Immature natural killer cell (primary cell): ENCODE measurements at regions not wholly inside any gene's neighbourhood (a gene's known extent, or its start where the extent isn't known, plus 50 kb on each side); places are given as distances from the start of the nearest gene placed in this dataset.

ENCODE experiments used
- DNase-seq, 3 donors: peaks; one replicate each; pipeline ENCODE4 v3.0.0; 2022; ENCODE audit warnings: mixed read lengths in 1 of 3
- H3K27ac Mint-ChIP-seq, 6 donors: one replicate each; pipeline ENCODE4 v1.8.0; 2020; ENCODE audit warnings: mixed read lengths in 6 of 6, mild to moderate bottlenecking in 5 of 6, inconsistent platforms in 4 of 6, moderate library complexity in 3 of 6
- H3K27me3 Mint-ChIP-seq, 3 donors: one replicate each; pipeline ENCODE4 v1.8.0; 2020 to 2021; ENCODE audit warnings: low read depth in 3 of 3, mild to moderate bottlenecking in 3 of 3, mixed read lengths in 3 of 3, moderate library complexity in 3 of 3, inconsistent platforms in 1 of 3
- H3K36me3 Mint-ChIP-seq, 3 donors: one replicate each; pipeline ENCODE4 v1.8.0; 2020; ENCODE audit warnings: mixed read lengths in 3 of 3, inconsistent platforms in 2 of 3, mild to moderate bottlenecking in 2 of 3
- H3K4me1 Mint-ChIP-seq, 2 donors: one replicate each; pipeline ENCODE4 v1.8.0; 2020; ENCODE audit warnings: inconsistent platforms in 2 of 2, mild to moderate bottlenecking in 2 of 2, mixed read lengths in 2 of 2, moderate library complexity in 1 of 2
- H3K4me3 Mint-ChIP-seq, 5 donors: one replicate each; pipeline ENCODE4 v1.8.0; 2020; ENCODE audit warnings: mild to moderate bottlenecking in 5 of 5, mixed read lengths in 5 of 5, inconsistent platforms in 3 of 5, moderate library complexity in 3 of 5
- H3K9me3 Mint-ChIP-seq, 6 donors: one replicate each; pipeline ENCODE4 v1.8.0; 2020; ENCODE audit warnings: mild to moderate bottlenecking in 6 of 6, mixed read lengths in 6 of 6, inconsistent platforms in 4 of 6, moderate library complexity in 3 of 6

GRCh38 chr3:54240-54639 is 142.3 kb upstream of the CHL1 start:
- H3K36me3 Mint-ChIP-seq = no peaks in the 10 kb centered on the region

GRCh38 chr3:56672-57071 is 139.9 kb upstream of the CHL1 start:
- Mint-ChIP-seq H3K4me3 (no peak overlapping the region), H3K9me3 (peaks cover 0 to 9% (median 0%) of the 10 kb centered on the region in 6 donors)

More at GRCh38 chr3:54240-54639, 142.3 kb upstream of the CHL1 start:
- Mint-ChIP-seq H3K9me3 (peaks cover 0 to 8% (median 0%) of the 10 kb centered on the region in 6 donors), H3K4me3 (no peak overlapping the region), H3K4me1 (no peaks in the 10 kb centered on the region), H3K27ac (no peak overlapping the region), H3K27me3 (peaks cover 0 to 3% (median 0%) of the 10 kb centered on the region in 3 donors)
- DNase-seq = no peak

DNA sequence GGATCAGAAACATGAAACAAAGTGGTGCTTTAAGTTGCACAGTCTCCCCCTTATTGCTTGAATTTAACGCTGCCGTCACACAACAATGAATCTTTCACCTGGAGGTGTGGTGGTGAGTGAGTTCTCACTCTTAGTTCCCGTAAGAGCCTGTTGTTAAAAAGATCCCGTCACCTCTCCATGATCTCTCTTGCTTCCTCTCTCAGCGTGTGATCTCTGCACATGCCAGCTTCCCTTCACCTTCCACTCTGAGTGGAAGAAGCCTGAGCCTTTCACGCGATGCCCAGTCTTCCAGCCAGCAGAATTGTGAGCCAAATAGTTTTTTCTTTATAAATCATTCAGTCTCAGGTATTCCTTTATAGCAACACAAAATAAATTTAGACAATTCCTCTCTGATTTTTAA is 136.7 kb upstream of the CHL1 start:
- H3K4me1 Mint-ChIP-seq = no peaks in the 10 kb centered on the region
- peaks cover under 1 to 6% (median 1%) of the 10 kb centered on the region in 3 donors for H3K27me3 Mint-ChIP-seq
- no peak for DNase-seq
- no peaks in the 10 kb centered on the region for H3K36me3 Mint-ChIP-seq
- H3K4me3 Mint-ChIP-seq = no peak overlapping the region
- H3K9me3 Mint-ChIP-seq = peaks cover 0 to 9% (median 0%) of the 10 kb centered on the region in 6 donors
- H3K27ac Mint-ChIP-seq = no peak overlapping the region

More at GRCh38 chr3:56672-57071, 139.9 kb upstream of the CHL1 start:
- no peak overlapping the region for H3K27ac Mint-ChIP-seq
- H3K27me3 Mint-ChIP-seq = peaks cover 1 to 3% (median 2%) of the 10 kb centered on the region in 3 donors
- no peak for DNase-seq
- H3K36me3 Mint-ChIP-seq = no peaks in the 10 kb centered on the region
- H3K4me1 Mint-ChIP-seq = no peaks in the 10 kb centered on the region

DNA sequence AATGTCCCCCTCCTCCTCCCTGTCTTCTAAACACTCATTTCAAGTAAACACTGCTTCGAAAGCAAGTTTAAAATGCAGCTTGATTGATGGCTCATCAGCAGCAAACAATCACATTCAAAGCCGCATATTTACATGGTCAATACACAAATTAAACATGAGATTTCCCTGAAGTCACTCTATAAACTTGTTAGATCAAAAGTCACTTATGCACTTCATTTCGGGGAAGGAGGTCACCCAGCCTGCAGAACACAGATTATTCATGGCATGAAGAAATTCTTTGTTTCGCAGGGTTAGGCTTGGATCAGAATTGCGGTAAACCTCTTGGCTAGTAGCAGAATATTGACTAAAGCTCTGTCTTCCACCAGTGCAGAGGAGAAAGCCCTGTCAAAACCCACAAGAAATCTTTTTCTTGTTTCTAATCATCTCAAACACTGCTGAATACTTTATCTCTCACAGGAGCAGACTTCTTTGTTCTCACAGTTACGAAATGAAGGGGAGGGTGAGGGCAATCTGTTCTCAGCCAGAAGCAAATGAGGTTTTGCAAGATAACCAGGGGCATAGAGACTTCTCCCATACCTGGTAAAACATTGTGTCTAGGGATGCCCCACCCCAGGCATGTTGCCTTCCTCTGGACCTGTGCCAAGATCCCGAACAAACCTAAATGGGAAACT is 133.3 kb upstream of the CHL1 start:
- Mint-ChIP-seq H3K27ac (no peak overlapping the region), H3K4me3 (no peak overlapping the region), H3K9me3 (peaks cover 0 to 9% (median 0%) of the 10 kb centered on the region in 6 donors), H3K36me3 (no peaks in the 10 kb centered on the region), H3K27me3 (peaks cover 1 to 6% (median 1%) of the 10 kb centered on the region in 3 donors), H3K4me1 (no peaks in the 10 kb centered on the region)
- no peak for DNase-seq

DNA sequence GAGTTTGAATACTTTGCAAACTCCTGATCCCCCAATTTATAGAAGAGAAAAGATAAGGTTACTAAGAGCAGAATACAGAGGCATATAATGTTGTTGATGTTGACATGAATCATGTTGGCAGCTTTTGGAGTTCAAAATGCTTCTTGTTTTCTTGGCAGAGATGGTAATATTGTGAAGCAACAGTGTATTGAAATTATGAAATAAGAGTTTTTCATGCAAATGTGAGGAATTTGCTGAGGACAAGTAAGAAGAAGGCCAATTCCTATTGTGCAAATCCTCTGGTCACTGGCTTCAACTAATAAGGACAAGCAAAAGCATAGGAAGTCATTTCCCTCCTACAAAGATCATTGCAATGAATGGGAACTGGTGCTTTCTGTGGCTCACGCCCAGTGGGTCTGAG is 126.9 kb upstream of the CHL1 start:
- Mint-ChIP-seq H3K27ac (no peak overlapping the region), H3K4me1 (no peaks in the 10 kb centered on the region)

DNA sequence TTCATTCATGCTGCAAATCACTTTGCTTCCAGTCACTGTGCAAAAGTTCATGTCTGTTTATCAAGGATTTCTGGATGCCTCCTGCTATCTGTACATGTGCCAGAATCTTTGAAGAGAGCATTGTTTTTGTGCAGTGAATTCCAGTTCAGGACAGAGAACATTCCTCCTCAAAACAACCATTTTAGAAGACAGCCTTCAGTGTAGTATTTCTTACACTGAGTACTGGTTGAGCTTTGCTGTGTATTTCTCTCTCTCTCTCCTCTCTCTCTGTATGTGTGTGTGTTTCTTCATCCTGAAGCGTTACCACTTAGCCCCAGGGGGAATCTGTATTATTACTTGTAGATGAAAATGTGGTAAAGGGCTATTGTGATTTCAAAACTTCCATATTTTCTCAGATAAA is 123.8 kb upstream of the CHL1 start:
- Mint-ChIP-seq H3K27ac (no peak overlapping the region), H3K36me3 (no peaks in the 10 kb centered on the region), H3K4me3 (no peak overlapping the region), H3K27me3 (peaks cover 0 to 6% (median 2%) of the 10 kb centered on the region in 3 donors), H3K4me1 (no peaks in the 10 kb centered on the region), H3K9me3 (peaks cover 0 to 2% (median 0%) of the 10 kb centered on the region in 6 donors)
- no peak for DNase-seq

More for the DNA sequence above, 126.9 kb upstream of the CHL1 start:
- no peaks in the 10 kb centered on the region for H3K36me3 Mint-ChIP-seq
- peaks cover 0 to 5% (median under 1%) of the 10 kb centered on the region in 6 donors for H3K9me3 Mint-ChIP-seq
- DNase-seq = no peak
- no peak overlapping the region for H3K4me3 Mint-ChIP-seq
- H3K27me3 Mint-ChIP-seq = peaks cover 0 to 2% (median 1%) of the 10 kb centered on the region in 3 donors

- peaks cover 0 to 6% (median 2%) of the 10 kb centered on the region in 3 donors for H3K27me3 Mint-ChIP-seq
- no peak overlapping the region for H3K27ac Mint-ChIP-seq
- H3K4me3 Mint-ChIP-seq = no peak overlapping the region
- H3K4me1 Mint-ChIP-seq = no peaks in the 10 kb centered on the region
- peaks cover 0 to 2% (median 0%) of the 10 kb centered on the region in 6 donors for H3K9me3 Mint-ChIP-seq
- DNase-seq = no peak
- H3K36me3 Mint-ChIP-seq = no peaks in the 10 kb centered on the region
Observed at GRCh38 chr3:73271-73670, 123.3 kb upstream of the CHL1 start.

DNA sequence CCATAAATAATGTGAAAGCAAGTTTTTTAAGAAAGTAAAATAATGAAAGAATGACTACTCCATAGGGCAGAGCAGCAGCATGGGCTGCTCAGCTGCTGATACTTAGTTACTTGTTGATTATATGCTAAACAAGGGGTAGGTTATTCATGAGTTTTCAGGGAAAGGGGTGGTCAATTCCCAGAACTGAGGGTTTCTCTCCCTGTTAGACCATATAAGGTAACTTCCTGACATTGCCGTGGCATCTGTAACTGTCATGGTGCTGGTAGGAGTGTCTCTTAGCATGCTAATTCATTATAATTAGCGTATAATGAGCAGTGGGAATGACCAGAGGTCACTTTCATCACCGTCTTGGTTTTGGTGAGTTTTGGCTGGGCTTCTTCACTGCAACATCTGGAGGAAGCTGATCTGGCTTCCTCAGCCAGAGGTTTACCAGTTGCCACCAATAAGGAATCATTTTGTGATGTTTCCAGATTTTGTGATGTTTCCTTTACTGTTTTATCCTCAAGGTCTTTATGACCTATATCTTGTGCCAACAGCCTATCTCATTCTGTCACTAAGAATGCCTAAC is 121.8 kb upstream of the CHL1 start:
- DNase-seq = no peak
- Mint-ChIP-seq H3K27ac (no peak overlapping the region), H3K9me3 (peaks cover 0 to 2% (median 0%) of the 10 kb centered on the region in 6 donors), H3K4me1 (no peaks in the 10 kb centered on the region), H3K27me3 (peaks cover 0 to 6% (median 2%) of the 10 kb centered on the region in 3 donors), H3K4me3 (no peak overlapping the region), H3K36me3 (no peaks in the 10 kb centered on the region)

- H3K4me3 Mint-ChIP-seq = no peak overlapping the region
- no peaks in the 10 kb centered on the region for H3K36me3 Mint-ChIP-seq
- peaks cover 0 to 6% (median 2%) of the 10 kb centered on the region in 3 donors for H3K27me3 Mint-ChIP-seq
- DNase-seq = no peak
- H3K9me3 Mint-ChIP-seq = peaks cover 0 to 4% (median 2%) of the 10 kb centered on the region in 6 donors
- no peak overlapping the region for H3K27ac Mint-ChIP-seq
- H3K4me1 Mint-ChIP-seq = no peaks in the 10 kb centered on the region
Observed at GRCh38 chr3:75260-75659, 121.3 kb upstream of the CHL1 start.

DNA sequence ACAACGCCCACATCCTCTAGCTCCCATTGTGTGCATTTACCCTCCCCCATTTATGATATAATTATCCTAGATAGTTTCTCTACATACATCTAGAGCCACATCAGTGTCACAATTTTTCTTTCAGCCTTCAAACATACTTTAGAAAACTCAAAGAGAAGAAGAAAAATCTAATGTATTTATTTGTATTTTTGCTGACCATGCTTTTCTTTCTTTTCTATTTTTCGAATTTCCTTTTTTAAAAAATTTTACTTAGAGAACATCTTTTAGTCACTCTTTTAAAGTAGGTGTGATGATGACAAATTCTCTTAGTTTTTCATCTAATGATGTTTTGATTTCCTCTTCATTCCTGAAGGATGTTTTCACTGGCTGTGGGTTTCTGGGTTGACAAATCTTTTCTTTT is 117.0 kb upstream of the CHL1 start:
- Mint-ChIP-seq H3K27ac (no peak overlapping the region), H3K4me3 (no peak overlapping the region), H3K36me3 (no peaks in the 10 kb centered on the region), H3K4me1 (no peaks in the 10 kb centered on the region), H3K27me3 (peaks cover 0 to 4% (median 2%) of the 10 kb centered on the region in 3 donors), H3K9me3 (peaks cover 0 to 20% (median 7%) of the 10 kb centered on the region in 6 donors)
- no peak for DNase-seq

DNA sequence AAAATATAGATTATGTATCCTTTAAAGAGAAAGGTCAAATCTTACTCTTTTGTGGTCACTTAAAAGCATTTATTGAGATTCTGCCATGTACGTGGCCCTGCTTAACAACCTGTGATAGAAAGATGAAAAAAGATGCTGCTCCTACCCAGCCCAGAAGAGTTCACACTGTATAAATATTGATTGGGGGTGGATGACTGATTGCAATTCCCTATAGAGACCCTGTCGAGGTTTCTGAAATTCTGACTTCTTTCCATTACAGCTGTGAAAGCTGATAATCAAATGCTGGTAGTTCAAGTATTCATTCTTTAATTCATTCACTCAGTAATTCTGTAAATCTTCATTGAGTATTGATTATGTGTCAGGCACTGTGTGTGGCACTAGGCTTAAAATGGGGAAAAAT is 114.1 kb upstream of the CHL1 start:
- Mint-ChIP-seq H3K27ac (no peak overlapping the region), H3K27me3 (no peaks in the 10 kb centered on the region), H3K9me3 (peaks cover 2 to 20% (median 7%) of the 10 kb centered on the region in 6 donors), H3K4me1 (no peaks in the 10 kb centered on the region), H3K36me3 (no peaks in the 10 kb centered on the region), H3K4me3 (no peak overlapping the region)
- no peak for DNase-seq

DNA sequence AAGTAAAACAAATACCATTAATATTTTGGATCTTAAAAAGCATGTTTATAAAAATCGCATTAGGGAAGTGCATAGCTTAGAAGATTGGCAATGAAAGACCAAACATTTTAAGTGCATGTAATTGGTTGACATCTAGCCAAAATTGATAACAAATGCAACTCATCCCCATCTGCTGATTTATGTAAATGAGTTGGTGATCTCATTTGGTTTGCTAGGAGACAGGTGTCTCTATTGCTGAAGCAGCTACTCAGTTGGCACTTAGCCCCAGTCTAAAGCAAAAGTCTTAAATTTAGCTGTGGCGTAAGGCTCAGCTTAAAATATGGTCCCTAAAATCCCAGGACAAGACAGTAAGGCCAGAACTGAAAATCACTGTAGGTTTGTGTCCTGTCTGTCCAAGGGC is 113.5 kb upstream of the CHL1 start:
- Mint-ChIP-seq H3K4me3 (no peak overlapping the region), H3K27ac (no peak overlapping the region), H3K27me3 (no peaks in the 10 kb centered on the region), H3K9me3 (peaks cover 2 to 20% (median 7%) of the 10 kb centered on the region in 6 donors), H3K4me1 (no peaks in the 10 kb centered on the region), H3K36me3 (no peaks in the 10 kb centered on the region)
- DNase-seq = no peak

DNA sequence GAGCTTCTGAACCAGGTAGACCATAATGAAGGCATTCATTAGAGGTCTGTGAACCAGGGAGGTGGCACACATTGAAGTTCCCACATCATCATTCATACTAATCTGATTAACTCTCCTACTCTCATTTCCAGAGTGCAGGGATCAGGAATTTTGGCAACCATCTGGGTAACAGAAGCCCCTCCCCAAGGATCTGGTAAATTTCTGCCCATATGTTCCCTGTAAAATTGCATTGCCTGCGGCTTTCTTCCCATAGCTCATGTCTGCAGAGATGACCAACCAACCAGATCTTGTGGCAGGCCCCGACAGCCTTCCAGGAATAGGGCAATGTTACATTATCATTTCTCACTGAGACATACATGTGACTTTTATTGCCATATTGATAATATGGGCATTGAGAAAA is 111.4 kb upstream of the CHL1 start:
- Mint-ChIP-seq H3K27ac (no peak overlapping the region), H3K9me3 (peaks cover 2 to 18% (median 5%) of the 10 kb centered on the region in 6 donors), H3K4me1 (no peaks in the 10 kb centered on the region), H3K27me3 (no peaks in the 10 kb centered on the region), H3K36me3 (no peaks in the 10 kb centered on the region), H3K4me3 (no peak overlapping the region)
- no peak for DNase-seq

GRCh38 chr3:88267-88666 is 108.3 kb upstream of the CHL1 start:
- no peaks in the 10 kb centered on the region for H3K4me1 Mint-ChIP-seq
- DNase-seq = no peak
- no peaks in the 10 kb centered on the region for H3K36me3 Mint-ChIP-seq
- no peak overlapping the region for H3K27ac Mint-ChIP-seq
- H3K4me3 Mint-ChIP-seq = no peak overlapping the region
- H3K9me3 Mint-ChIP-seq = peaks cover 0 to 3% (median 0%) of the 10 kb centered on the region in 6 donors
- no peaks in the 10 kb centered on the region for H3K27me3 Mint-ChIP-seq
